Osteoblast (primary cell): ENCODE measurements at regions not wholly inside any gene's neighbourhood (a gene's known extent, or its start where the extent isn't known, plus 50 kb on each side); places are given as distances from the start of the nearest gene placed in this dataset.

Source experiments
- DNase-seq: peaks from one replicate; pipeline ENCODE4 v3.0.0; 2011; ENCODE audit warnings: low spot score, mixed read lengths; ENCODE audit not compliant: insufficient read length; ENCODE audit errors: missing footprints
- H2AFZ ChIP-seq: 2 replicates; pipeline ENCODE4 v1.6.0; 2011; ENCODE audit warnings: mild to moderate bottlenecking, low read length
- H3K27ac ChIP-seq: 2 replicates; pipeline ENCODE4 v1.5.1; 2011; ENCODE audit warnings: mild to moderate bottlenecking, low read depth, low read length, moderate library complexity
- H3K27me3 ChIP-seq: 2 replicates; pipeline ENCODE4 v1.6.0; 2012; ENCODE audit warnings: mild to moderate bottlenecking, control low read depth, inconsistent platforms, low read length, moderate library complexity; ENCODE audit not compliant: insufficient read depth
- H3K36me3 ChIP-seq: 2 replicates; pipeline ENCODE4 v1.5.1; 2011; ENCODE audit warnings: mild to moderate bottlenecking, low read length, control low read depth, moderate library complexity; ENCODE audit not compliant: insufficient read depth
- H3K4me1 ChIP-seq: 2 replicates; pipeline ENCODE4 v1.5.1; 2011; ENCODE audit warnings: mild to moderate bottlenecking, low read length, control low read depth, moderate library complexity; ENCODE audit not compliant: insufficient read depth
- H3K4me2 ChIP-seq: 2 replicates; pipeline ENCODE4 v1.6.0; 2011; ENCODE audit warnings: mild to moderate bottlenecking, low read length; ENCODE audit not compliant: insufficient read depth
- H3K4me3 ChIP-seq: fragments of 200-600 bp; sonication (generic); 3 replicates; pipeline ENCODE4 v1.5.1; 2012; ENCODE audit warnings: mild to moderate bottlenecking, low read length, inconsistent platforms; ENCODE audit not compliant: insufficient read depth
- H3K79me2 ChIP-seq: 2 replicates; pipeline ENCODE4 v1.6.0; 2012; ENCODE audit warnings: mild to moderate bottlenecking, low read length, control low read depth, inconsistent platforms; ENCODE audit not compliant: insufficient read depth
- H3K9me3 ChIP-seq: 2 replicates; pipeline ENCODE4 v1.5.1; 2011; ENCODE audit warnings: low read depth, low read length, control low read depth
- H4K20me1 ChIP-seq: 2 replicates; pipeline ENCODE4 v1.6.0; 2012; ENCODE audit warnings: mild to moderate bottlenecking, low read length, control low read depth; ENCODE audit not compliant: insufficient read depth
- TF ChIP-seq, protein P1 (sequence below): IDR thresholded peaks from 2 replicates; pipeline ENCODE4 v1.5.1; 2011; ENCODE audit warnings: mild to moderate bottlenecking, low read depth, low read length, moderate library complexity; ENCODE audit errors: extremely low read depth

DNA sequence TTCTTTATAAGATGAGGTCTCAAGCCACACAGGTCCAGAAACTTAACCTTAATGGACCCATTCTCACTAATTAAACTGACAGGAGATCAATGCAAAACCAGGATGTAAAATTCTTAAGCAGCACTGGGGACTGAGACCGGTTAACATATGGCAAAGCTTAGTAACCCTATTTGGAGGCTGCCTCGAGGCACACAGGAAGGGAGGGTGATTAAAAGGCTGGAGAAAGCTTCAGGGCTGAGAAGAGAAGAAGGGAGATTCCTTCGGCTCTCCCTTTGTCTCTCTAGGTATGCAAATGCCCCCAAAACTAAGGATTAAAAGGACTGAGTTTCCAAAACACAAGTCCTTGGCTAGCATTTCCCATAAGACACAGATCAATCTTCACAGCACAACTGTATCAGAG, 120.8 kb upstream of the DSCAM start:
- Histone ChIP-seq H4K20me1 (no peaks in the 10 kb centered on the region), H3K36me3 (no peaks in the 10 kb centered on the region), H3K27ac (no peak overlapping the region), H3K4me2 (no peak overlapping the region), H3K4me3 (no peak overlapping the region), H3K9me3 (peaks cover 2% of the 10 kb centered on the region), H3K27me3 (no peaks in the 10 kb centered on the region), H3K4me1 (no peaks in the 10 kb centered on the region), H2AFZ (no peak overlapping the region), H3K79me2 (no peaks in the 10 kb centered on the region)
- DNase-seq, result no peak
- TF ChIP-seq, protein P1, sequence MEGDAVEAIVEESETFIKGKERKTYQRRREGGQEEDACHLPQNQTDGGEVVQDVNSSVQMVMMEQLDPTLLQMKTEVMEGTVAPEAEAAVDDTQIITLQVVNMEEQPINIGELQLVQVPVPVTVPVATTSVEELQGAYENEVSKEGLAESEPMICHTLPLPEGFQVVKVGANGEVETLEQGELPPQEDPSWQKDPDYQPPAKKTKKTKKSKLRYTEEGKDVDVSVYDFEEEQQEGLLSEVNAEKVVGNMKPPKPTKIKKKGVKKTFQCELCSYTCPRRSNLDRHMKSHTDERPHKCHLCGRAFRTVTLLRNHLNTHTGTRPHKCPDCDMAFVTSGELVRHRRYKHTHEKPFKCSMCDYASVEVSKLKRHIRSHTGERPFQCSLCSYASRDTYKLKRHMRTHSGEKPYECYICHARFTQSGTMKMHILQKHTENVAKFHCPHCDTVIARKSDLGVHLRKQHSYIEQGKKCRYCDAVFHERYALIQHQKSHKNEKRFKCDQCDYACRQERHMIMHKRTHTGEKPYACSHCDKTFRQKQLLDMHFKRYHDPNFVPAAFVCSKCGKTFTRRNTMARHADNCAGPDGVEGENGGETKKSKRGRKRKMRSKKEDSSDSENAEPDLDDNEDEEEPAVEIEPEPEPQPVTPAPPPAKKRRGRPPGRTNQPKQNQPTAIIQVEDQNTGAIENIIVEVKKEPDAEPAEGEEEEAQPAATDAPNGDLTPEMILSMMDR, result no peak

DNA sequence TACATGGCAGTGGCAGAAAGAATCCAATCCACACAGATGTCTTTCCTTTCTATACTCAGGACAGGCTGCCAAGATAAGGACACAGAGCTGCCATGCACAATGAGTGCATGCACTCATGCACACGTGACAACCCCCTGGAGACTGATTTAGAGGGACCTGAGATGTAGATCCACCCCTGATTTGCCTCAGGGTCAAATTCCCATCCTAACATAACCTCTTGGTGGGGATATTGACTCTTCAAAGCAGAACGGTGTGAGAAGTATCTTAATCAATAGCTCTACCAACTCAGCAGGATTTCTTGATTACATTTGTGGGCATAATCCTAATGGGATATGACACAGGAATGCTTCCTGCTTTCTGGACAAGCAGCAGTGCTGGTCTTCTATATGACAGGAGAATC, 125.2 kb upstream of the DSCAM start:
- Histone ChIP-seq H4K20me1 (no peaks in the 10 kb centered on the region), H3K27ac (no peak overlapping the region), H3K79me2 (no peaks in the 10 kb centered on the region), H2AFZ (no peak overlapping the region), H3K27me3 (no peaks in the 10 kb centered on the region), H3K9me3 (peaks cover 2% of the 10 kb centered on the region), H3K4me1 (no peaks in the 10 kb centered on the region), H3K4me2 (no peak overlapping the region), H3K36me3 (no peaks in the 10 kb centered on the region), H3K4me3 (no peak overlapping the region)
- TF ChIP-seq, protein P1, result no peak
- no peak for DNase-seq

DNA sequence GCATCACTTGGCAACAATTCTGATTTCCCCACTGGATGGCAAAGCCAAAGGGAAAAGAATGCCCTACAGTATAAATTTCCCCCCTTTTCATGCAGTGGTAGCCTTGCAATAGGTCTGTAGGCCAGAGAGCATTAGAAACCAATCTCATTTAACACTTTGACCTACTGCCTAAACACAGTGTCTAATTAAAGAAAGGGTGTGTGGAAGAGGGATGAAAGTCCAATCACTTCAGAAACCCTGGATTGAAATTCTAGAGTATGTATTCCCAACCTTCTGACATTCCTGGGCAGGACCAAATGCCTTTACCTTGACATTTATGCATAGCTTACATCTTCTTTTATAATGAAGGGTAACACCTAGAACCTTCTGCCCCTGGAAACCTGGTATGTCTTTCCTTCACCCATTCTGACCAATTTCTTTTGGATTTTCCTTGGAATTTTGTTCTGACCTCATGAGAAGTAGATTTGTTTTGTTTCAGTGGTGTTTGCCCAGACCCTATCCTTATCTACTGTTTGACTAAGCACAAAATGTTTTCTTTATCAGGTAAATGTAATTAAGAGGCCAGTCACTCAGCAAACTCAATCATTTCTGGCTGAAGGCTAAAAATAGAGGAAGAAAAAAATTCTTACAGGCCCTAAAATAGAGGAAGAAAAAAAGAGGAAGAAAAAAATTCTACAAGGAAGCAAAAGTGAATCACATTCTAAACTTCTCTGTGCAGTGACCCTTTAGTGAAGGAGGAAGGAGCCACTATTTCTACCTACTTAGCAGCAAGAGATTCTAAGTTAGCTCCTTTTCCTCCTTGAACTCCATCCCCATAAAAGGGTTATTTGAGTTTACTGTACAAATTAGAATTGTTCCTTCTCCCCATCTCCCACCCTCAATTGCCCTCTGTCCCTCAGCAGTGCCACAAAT, 129.5 kb upstream of the DSCAM start:
- no peak overlapping the region for H3K27ac ChIP-seq
- H3K27me3 ChIP-seq, result no peaks in the 10 kb centered on the region
- H3K4me3 ChIP-seq, result no peak overlapping the region
- DNase-seq, result no peak
- no peaks in the 10 kb centered on the region for H4K20me1 ChIP-seq
- H2AFZ ChIP-seq, result no peak overlapping the region
- peaks cover 6% of the 10 kb centered on the region for H3K9me3 ChIP-seq
- no peaks in the 10 kb centered on the region for H3K79me2 ChIP-seq
- H3K4me1 ChIP-seq, result no peaks in the 10 kb centered on the region
- H3K36me3 ChIP-seq, result no peaks in the 10 kb centered on the region
- no peak overlapping the region for H3K4me2 ChIP-seq
- TF ChIP-seq, protein P1, result no peak

DNA sequence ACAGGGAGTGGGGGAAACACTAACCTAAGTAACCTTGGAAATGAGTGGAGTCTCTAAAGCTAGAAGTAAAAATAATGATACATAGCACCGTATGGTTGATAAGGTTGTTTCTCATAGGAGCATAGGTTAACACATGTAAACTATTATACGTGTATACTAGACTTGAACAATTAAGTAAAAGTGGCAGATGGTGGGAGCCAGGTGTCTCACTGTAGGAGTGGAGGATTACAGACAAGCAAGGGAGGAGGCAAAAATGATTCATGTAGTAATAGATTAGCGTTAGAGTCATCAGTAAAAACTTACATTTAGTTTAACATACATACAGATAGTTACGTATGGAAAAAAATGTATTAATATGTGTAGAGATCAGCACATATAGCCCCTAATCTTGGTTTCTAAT, 138.4 kb upstream of the DSCAM start:
- no peak overlapping the region for H2AFZ ChIP-seq
- no peaks in the 10 kb centered on the region for H3K36me3 ChIP-seq
- no peak overlapping the region for H3K27ac ChIP-seq
- no peaks in the 10 kb centered on the region for H3K4me1 ChIP-seq
- H3K4me2 ChIP-seq, result no peak overlapping the region
- DNase-seq, result no peak
- TF ChIP-seq, protein P1, result no peak
- H4K20me1 ChIP-seq, result no peaks in the 10 kb centered on the region
- peaks cover 3% of the 10 kb centered on the region for H3K9me3 ChIP-seq
- H3K4me3 ChIP-seq, result no peak overlapping the region
- no peaks in the 10 kb centered on the region for H3K79me2 ChIP-seq
- no peaks in the 10 kb centered on the region for H3K27me3 ChIP-seq
